ENCODE measurements at regions not wholly inside any gene's neighbourhood (a gene's known extent, or its start where the extent isn't known, plus 50 kb on each side); places are given as distances from the start of the nearest gene placed in this dataset.

DNA sequence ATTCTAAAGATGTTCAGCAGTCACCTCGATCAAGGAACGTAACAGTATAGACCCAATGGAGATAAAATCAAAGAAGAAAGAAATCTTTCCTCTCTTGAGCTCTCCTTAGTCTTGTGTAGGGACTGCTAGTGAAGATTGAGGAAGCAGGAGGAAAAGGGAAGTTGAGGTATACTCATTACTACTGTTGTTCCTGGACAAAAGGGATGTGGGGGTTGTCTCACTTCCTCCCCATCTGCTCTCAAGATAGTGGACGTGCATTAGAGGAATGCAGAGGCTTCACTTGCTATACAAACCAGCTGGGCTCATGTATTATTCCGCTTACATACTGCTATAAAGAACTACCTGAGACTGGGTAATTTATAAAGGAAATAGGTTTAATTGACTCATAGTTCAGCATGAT lies 208.9 kb upstream of the ARHGEF9 start:
- TF ChIP-seq, protein P1, sequence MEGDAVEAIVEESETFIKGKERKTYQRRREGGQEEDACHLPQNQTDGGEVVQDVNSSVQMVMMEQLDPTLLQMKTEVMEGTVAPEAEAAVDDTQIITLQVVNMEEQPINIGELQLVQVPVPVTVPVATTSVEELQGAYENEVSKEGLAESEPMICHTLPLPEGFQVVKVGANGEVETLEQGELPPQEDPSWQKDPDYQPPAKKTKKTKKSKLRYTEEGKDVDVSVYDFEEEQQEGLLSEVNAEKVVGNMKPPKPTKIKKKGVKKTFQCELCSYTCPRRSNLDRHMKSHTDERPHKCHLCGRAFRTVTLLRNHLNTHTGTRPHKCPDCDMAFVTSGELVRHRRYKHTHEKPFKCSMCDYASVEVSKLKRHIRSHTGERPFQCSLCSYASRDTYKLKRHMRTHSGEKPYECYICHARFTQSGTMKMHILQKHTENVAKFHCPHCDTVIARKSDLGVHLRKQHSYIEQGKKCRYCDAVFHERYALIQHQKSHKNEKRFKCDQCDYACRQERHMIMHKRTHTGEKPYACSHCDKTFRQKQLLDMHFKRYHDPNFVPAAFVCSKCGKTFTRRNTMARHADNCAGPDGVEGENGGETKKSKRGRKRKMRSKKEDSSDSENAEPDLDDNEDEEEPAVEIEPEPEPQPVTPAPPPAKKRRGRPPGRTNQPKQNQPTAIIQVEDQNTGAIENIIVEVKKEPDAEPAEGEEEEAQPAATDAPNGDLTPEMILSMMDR (conservative IDR thresholded peaks at IDR 0.05; ENCODE audit: low read depth) = no peak
- POLR2A ChIA-PET (ENCODE audit: low non-redundant PET) = no interaction called here
- CTCF ChIA-PET = no interaction called here
- H3K27ac ChIP-seq = no peak overlapping the region
- no peak for DNase-seq (ENCODE audit: low spot score)

DNA sequence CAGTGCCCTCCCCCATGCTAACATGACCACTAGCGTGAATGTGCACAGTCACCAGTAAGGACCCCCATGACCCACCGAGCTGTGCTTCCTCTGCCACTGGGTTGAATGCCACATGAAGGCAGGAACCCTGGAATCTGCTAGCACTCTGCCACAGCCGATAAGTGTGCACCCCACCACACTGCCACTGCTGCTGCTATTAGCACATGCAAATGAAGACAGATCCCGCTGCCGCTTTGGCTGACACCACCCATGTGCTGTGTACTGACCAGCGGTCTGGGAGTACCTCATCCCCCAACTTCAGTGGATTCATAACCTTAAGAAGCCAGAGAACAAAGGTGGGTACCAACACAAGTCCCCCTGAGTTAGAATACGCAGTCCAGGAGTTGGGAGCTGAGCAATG lies 200.9 kb upstream of the ARHGEF9 start:
- ChIA-PET POLR2A (ENCODE audit: low non-redundant PET) (no interaction called here), CTCF (no interaction called here)
- DNase-seq (ENCODE audit: low spot score) = no peak
- no peak overlapping the region for H3K27ac ChIP-seq
- TF ChIP-seq, protein P1 (conservative IDR thresholded peaks at IDR 0.05; ENCODE audit: low read depth) = no peak

GRCh38 chrX:63979480-63979879 lies 194.5 kb upstream of the ARHGEF9 start:
- TF ChIP-seq, protein P1 (conservative IDR thresholded peaks at IDR 0.05; ENCODE audit: low read depth) = no peak
- H3K27ac ChIP-seq = no peak overlapping the region
- ChIA-PET POLR2A (ENCODE audit: low non-redundant PET) (no interaction called here), CTCF (no interaction called here)
- DNase-seq (ENCODE audit: low spot score) = no peak

- DNase-seq (ENCODE audit: low spot score) = no peak
- ChIA-PET CTCF (no interaction called here), POLR2A (ENCODE audit: low non-redundant PET) (no interaction called here)
Measured at GRCh38 chrX:63967551-63967950, 182.5 kb upstream of the ARHGEF9 start.

DNA sequence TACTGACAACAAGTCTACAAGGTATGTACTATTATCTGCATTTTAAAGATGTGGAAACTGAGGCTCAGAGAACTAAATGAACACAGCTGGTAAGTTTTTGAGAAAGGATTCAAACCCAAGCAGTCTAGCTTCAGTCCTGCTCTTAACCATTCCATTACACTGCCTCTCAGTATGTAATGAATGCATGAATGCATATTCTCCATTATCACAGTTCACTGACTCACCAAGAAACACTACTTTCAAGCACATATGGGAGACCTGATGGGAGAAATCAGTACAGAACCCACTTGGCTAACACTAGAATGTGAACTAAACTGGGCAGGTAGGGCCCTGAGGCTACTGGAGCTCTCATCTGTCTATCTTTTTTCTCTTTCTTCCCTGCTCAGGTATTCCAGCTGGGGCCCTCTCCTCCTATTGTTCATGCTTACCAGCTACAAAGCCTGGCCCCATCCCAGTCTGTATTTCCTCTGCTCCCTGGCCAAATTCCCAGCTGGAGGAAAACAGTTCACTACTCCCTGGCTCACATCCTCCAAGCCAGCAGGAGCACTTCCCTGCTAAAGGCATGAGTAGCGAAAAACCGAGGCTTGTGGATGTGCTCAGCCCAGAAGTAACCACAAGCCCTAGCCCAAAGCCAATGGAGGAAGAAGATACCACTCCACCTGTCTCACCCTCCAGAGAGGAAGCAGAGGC lies 178.2 kb upstream of the ARHGEF9 start:
- ChIA-PET POLR2A (ENCODE audit: low non-redundant PET) (no interaction called here), CTCF (no interaction called here)
- TF ChIP-seq, protein P1 (conservative IDR thresholded peaks at IDR 0.05; ENCODE audit: low read depth) = no peak
- DNase-seq (ENCODE audit: low spot score) = no peak
- H3K27ac ChIP-seq = no peak overlapping the region

More at GRCh38 chrX:63967551-63967950, 182.5 kb upstream of the ARHGEF9 start:
- TF ChIP-seq, protein P1 (conservative IDR thresholded peaks at IDR 0.05; ENCODE audit: low read depth) = no peak
- H3K27ac ChIP-seq = no peak overlapping the region

GRCh38 chrX:63961964-63962363 lies 176.9 kb upstream of the ARHGEF9 start:
- ChIA-PET CTCF (no interaction called here), POLR2A (ENCODE audit: low non-redundant PET) (no interaction called here)
- TF ChIP-seq, protein P1 (conservative IDR thresholded peaks at IDR 0.05; ENCODE audit: low read depth) = no peak
- no peak for DNase-seq (ENCODE audit: low spot score)
- no peak overlapping the region for H3K27ac ChIP-seq
